ENCODE measurements at regions not wholly inside any gene's neighbourhood (a gene's known extent, or its start where the extent isn't known, plus 50 kb on each side); places are given as distances from the start of the nearest gene placed in this dataset.

GRCh38 chr15:62257996-62258521 is 93.0 kb upstream of the C2CD4B start:
- TF ChIP-seq EP300 (conservative IDR thresholded peaks at IDR 0.05; ENCODE audit: poor library complexity, severe bottlenecking) = no peak
- TF ChIP-seq EZH2 (IDR thresholded peaks at IDR 0.05; ENCODE audit: borderline replicate concordance, insufficient read depth, low read length, poor library complexity, severe bottlenecking) = no peak
- no peak for TF ChIP-seq SMC3 (conservative IDR thresholded peaks at IDR 0.05; ENCODE audit: poor library complexity)
- TF ChIP-seq POLR2AphosphoS5 (IDR thresholded peaks at IDR 0.05) = no peak
- no peak for TF ChIP-seq RAD21 (conservative IDR thresholded peaks at IDR 0.05)
- no peak for TF ChIP-seq CTCF (IDR thresholded peaks at IDR 0.05; ENCODE audit: poor library complexity, severe bottlenecking)
- TF ChIP-seq, protein P1, sequence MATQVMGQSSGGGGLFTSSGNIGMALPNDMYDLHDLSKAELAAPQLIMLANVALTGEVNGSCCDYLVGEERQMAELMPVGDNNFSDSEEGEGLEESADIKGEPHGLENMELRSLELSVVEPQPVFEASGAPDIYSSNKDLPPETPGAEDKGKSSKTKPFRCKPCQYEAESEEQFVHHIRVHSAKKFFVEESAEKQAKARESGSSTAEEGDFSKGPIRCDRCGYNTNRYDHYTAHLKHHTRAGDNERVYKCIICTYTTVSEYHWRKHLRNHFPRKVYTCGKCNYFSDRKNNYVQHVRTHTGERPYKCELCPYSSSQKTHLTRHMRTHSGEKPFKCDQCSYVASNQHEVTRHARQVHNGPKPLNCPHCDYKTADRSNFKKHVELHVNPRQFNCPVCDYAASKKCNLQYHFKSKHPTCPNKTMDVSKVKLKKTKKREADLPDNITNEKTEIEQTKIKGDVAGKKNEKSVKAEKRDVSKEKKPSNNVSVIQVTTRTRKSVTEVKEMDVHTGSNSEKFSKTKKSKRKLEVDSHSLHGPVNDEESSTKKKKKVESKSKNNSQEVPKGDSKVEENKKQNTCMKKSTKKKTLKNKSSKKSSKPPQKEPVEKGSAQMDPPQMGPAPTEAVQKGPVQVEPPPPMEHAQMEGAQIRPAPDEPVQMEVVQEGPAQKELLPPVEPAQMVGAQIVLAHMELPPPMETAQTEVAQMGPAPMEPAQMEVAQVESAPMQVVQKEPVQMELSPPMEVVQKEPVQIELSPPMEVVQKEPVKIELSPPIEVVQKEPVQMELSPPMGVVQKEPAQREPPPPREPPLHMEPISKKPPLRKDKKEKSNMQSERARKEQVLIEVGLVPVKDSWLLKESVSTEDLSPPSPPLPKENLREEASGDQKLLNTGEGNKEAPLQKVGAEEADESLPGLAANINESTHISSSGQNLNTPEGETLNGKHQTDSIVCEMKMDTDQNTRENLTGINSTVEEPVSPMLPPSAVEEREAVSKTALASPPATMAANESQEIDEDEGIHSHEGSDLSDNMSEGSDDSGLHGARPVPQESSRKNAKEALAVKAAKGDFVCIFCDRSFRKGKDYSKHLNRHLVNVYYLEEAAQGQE (IDR thresholded peaks at IDR 0.05; ENCODE audit: borderline replicate concordance) = no peak
- no peak for TF ChIP-seq TAF1 (IDR thresholded peaks at IDR 0.05; ENCODE audit: low read depth)
- no peak for TF ChIP-seq MXI1 (conservative IDR thresholded peaks at IDR 0.05; ENCODE audit: poor library complexity, severe bottlenecking)
